ENCODE measurements at regions not wholly inside any gene's neighbourhood (a gene's known extent, or its start where the extent isn't known, plus 50 kb on each side); places are given as distances from the start of the nearest gene placed in this dataset.

DNA sequence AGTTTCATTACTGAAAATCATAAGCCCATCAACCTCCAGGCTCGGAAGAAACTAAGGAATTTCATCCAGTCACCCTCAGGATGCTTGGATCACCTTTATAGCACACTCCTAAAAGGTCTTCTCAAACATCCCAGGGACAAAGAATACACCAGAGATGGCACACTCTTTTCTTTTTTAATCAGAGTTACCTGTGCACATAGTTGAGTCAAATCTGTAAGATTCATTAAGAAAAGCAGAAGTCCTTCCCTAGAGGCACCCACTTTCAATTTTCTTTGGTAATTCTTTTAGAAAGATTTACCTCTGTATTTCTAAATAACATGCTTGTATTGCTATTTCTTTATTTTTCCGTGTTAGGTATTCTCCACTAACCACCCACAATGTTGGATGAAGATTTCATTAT lies 50.6 kb upstream of the IL6 start:
- no peak for DNase-seq

DNA sequence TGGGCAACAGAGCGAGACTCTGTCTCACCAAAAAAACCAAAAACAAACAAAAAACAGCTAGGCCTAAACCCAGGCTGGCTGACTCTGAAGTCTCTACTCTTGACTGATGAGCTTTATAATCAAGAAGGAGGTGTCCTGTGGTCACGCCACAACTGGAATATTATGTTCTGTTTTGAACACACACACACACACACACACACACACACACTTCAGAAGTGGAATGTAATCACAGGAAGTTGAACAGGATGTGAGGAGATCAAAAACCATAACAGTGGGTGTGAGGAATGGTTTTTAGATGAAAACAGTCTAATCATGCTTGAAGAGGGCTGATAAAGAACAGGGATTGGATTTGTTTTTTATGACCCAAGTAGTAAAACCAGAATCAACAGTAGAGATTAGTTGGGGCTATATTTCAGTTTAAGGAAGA lies 51.1 kb upstream of the IL6 start:
- DNase-seq = no peak

DNA sequence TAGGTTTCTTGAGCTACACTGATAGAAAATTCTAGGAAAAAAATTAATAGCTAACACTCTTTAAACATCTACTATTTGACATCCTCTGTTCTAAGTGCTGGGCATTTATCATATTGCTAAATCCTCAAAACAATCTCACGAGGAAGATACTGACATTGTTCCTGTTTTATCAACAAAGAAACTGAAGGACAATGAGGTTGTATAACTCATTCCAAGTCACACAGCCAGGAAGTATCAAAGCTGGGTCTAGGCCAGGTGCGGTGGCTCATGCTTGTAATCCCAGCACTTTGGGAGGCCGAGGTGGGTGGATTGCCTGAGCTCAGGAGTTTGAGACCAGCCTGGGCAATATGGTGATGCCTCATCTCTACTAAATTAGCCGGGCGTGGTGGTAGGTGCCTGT lies 51.6 kb upstream of the IL6 start:
- DNase-seq = no peak

DNA sequence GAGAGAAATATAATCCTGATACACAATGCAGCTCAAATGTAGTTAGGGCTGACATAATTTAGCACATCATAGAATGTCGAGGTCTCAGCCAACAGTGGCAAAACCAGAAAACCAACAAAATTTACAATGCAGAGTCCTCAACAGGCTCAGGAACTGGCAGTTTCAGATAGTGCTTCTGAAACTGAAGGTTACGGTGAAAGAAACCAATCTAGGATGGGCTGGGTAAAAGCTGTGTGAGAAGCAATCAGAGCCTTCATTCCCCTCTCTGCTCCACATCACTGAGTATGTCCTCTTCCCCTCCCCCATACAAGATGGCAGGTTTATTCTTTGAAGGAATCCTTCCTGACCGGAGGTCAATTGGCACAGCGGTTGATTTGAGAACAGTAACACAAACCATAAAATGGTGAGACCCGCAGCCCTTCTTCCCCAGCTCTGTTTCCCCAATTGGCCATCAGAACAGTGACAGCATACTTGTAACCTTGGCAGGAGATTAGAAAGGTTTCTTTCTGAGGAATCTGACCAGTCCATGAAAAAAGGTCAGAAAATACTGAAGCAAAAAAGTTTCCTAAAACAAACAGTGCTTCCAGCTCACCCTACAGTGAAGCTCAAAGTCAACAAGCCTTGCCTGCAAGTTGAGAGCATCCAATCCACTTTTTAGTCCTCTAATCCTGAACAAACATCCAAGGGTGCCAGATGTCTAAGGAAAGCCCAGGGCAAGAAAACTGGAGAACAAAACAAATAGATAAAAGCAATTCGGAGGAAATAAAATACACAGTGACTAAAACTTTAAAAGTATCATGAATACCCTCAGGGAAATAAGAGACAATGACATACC lies 53.9 kb upstream of the IL6 start:
- DNase-seq = no peak

DNA sequence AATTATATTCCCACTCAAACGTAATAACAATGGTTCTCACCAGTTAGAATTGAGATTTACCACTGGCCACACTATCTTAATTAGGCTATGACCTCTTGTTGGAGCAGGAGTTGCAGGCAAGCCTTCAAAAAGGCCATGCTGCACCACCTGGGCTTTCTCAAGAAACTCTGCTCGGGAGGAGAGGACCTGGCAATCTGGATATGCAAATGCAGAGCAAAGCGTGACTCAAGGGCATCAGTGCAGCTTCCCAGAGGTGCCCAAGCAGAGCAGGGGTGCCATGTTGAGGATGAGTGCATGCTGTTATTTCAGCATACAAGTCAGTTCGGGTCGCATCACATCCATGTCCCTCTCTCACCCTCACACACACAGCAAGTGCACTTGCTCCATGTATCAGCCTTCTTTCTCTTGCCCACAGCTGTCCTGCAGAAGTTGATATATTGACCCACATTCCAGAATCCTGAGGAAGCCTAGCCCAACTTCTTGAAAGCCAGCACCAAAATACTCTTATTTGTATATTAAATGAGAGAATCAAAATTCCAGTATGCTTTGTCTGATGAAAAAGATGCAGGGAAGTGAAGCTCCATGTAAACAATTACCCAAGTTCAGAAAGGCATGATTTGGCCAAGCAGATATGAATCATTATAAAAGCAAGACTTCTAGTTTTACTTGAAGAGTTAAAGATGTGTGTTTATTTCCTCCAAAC lies 55.7 kb upstream of the IL6 start:
- no peak for DNase-seq

DNA sequence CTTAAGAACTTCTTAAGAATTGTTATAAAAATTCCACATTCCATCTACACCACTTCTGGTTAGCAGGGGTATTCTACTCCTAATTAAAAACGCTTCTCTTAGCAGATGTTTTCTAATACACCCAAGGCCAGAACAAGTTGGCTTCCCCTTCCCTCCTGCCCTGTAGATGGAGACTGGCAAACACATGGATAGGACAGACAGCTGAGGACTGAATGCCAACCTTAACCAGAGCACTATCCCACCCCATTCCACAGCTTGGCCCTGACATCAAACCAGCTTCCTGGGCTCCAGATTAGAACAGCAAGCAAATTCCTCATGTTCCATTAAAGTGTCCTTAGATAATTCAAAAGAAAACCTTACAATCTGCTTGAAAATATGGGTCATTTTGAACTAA lies 56.6 kb upstream of the IL6 start:
- DNase-seq = no peak

DNA sequence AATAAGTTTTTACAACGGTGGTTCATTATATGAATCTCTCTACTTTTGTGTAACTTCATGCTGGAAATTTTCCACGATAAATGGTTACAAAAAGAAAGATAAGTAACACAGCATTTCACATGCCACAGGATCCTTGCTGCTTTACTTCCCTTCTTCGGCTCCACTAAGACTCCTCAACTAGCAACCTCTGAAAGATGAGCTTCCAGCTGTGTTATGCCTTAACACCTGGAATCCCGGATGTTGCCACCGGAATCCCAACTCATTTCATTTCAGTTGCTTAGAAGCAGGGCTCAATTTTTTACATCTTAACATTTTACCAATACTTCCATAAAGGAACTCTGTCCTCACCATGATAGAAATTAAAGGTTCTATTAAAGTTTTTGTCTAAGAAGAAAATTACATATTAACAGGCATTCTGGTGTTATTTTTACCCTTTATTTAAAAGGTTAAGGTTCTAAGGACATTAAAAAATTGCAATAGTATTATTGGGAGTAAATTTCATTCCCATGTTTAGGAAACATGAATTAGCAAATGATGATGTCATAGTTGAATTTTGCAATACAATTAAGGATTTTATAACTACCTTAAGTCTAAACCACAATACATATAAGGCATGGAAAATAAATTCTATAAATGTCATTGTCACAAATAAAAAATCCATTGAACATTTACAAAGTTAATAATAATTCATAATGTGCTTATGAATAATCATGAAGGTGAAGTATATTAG lies 57.1 kb upstream of the IL6 start:
- no peak for DNase-seq

DNA sequence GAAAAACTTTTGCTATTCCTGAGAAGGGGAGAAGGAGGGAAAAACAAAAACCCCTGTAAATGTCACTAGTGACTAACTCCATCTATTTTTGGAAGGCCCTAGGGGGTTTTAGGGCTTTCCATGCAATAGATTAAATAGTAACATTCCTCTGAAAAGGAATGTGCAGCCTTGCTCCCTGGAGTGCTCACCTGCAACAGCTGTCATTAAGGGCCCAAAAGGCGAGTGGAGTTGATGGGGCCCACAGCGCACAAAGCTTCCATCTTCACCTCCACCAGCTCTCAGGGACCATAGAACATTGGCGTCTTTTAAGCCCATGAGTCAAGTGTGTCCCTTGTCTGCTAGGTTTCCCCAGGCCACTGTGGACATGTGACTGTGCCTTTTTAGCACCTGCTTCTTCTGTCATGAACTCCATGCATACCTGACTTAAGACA lies 58.0 kb upstream of the IL6 start:
- DNase-seq = no peak

DNA sequence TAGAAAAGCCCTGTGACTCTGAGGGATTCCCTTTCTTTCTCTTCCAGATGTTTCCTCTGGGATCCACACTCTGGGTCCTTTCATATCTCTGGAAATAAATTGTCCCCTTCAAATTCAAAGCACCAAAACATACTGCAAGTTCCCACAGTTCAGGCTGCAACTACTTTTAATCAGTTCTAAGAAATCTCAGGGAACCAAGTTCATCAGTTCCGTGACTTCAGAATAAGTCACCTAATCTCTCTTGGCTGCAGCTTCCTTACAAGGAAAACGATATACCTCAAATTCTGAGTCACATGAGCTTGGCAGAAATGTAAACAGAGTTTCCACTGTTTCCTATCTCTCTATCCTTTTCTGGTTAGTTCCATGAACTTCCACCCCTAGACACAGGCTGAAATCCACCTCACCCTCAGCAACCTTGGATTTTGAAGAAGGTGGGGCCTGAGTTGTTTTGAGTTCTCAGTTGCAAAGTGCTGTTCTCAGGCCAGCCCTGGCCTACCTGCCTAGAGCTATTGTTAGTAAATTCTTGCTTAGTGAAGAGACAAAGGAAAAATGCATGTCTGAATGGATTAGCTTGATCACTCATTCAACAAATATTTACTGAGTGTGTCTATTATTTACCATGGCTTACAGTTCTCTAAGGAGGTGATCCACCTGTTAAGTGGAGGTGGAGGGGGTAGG lies 59.3 kb upstream of the IL6 start:
- no peak for DNase-seq

DNA sequence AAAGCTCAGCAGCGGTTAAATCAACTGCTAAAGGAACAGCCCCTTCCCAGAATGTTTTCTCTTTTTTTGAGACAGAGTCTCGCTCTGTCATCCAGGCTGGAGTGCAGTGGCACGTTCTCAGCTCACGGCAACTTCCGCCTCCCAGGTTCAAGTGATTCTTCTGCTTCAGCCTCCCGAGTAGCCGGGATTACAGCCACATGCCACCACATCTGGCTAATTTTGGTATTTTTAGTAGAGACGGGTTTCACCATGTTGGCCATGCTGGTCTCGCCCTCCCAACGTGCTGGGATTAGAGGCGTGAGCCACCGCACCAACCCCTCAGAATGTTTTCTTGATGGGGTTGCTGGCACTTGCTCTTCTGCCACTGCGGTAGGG lies 59.8 kb upstream of the IL6 start:
- DNase-seq = no peak

DNA sequence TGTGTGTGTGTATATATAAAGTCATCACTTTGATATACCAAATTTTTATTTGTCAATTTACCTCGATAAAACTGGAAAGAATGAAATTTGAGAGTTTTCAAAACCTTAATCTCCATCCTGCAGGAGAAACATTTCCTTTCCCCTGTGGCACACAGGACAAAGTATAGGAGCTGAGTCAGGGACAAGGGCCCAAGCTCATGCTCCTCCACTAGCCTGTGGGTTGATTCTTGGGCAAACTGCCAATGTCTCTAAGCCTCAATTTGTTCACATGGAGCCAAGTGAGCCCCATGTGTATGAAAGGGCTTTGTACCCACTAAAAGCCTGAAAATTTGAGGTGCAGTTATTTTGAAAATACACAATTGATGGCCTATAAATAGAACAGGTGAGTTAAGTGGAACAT lies 60.3 kb upstream of the IL6 start:
- DNase-seq = no peak

DNA sequence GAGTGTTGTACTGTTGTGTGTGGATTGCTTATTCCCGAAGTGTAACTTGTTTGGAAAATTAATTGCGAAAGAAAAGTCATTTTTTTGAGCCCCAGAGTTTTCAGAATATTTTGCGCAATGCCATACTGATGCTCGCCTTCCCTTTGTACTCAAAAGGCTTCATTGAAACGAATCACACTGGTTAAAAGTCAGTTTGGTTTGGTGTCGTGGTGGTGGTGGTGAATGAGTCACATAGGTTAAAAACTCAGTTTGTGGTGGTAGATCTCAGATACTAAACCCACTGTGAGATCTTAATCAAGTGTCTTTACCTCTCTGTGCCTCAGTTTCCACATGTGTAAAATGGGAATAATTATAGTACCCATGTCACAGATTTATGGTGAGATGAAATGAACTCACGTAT lies 61.1 kb upstream of the IL6 start:
- no peak for DNase-seq

DNA sequence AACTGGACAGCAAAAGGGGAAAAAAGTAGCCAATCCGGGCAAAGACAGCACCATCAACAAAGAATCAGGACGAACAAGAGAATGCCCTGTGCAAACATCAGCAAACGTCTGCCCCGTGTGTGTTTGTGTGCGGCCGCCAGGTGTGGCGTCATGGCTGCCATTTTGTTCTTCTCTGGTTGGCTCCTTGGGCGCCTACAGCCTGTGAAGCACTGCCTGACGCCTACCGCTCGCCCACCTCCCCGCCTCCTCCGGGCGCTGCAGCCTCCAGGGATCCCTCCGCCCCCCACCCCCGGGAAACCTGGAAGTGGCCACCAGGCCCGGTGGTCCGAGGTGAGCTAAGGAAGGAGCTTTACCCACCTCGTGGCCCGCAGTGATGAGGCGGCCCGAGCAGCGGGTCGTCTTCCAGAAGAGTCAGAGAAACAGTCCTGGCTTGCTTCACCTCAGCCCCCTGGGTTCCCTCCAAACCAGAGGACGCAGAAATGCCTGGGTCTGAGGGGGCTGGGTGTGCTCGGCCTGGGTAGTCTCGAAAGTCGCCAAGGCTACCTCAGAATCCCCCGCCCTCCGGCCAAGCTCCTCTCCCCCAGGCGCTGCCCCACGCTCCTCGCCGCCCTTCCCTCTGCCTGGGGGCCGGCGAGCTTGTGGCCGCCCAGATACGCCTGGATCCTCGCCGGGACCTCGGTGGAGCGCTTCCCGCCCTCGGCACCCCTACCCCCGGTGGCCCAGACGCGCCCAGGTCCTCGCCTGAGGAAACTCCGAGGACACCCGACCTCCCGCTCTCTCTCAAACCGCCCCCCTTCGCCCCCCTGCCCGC lies 61.8 kb upstream of the IL6 start:
- no peak for DNase-seq

DNA sequence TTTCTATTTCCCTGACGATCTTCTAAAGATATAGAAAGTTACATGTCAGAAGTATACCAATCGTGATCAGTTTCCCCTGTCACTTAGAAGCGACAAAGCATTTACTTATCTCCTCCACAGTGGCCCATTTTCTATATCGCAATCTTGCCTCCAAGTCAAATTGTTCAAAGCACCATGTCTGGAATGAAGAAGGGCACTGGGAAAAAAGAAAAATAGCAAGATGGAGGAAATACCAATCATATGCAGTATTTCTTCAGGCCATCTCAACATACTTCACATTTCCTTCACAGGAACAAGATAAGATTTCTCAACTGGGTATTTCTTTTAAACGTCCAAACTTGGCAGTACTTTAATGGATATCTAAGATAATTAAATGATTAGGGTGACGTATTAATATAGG lies 63.3 kb upstream of the IL6 start:
- DNase-seq = no peak

DNA sequence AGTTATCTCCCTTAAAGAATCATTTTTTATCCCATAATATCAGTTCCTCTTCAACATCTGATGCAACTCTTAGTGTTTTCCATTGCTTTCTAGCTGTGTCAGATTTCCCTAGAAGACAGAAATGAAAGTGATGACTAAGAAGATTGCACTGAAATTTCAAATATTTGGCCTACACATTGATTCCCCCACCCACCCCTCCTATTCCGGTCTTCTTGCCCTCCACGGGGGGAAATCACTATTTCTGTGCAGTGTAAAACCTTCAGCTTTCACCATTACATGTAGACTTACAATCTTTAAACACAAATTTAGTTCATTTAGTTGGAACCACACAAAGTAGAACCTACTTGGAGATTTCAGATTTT lies 63.7 kb upstream of the IL6 start:
- no peak for DNase-seq

DNA sequence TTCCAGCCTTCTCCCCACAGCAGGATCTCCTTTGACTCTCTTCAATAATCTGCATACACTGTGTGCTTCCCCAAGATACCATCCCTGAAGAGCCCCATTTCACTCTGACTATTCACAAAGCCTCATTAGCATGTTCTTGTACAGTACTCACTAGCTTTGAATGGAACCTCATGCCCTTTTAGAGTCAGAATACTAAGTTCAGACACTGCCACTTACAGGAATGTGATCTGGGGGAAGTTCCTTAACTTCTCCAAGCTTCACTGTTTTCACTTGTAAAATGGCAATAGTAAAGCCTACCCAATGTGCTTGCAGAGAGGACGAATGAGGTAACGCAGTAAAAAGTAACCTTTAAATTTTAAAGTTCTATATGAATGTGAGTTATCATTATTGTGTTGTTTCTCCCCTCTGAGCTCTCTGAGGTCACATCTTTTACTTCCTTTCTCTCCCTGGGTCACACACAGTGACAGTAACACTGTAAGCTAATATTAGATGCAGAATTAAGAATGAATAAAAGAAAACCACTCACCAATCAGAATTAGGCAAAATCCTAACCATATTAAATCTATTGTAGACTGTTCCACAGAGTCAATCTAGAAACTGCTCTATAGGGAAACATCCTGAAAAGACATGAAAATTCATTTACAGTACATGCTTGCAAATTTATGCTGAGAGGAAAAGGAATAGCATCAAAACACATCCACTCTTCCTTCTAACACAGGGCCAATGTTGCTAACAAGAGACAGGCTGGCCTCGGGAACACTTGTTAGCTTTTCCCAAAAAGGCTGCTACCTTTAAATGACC lies 64.2 kb upstream of the IL6 start:
- DNase-seq = no peak

DNA sequence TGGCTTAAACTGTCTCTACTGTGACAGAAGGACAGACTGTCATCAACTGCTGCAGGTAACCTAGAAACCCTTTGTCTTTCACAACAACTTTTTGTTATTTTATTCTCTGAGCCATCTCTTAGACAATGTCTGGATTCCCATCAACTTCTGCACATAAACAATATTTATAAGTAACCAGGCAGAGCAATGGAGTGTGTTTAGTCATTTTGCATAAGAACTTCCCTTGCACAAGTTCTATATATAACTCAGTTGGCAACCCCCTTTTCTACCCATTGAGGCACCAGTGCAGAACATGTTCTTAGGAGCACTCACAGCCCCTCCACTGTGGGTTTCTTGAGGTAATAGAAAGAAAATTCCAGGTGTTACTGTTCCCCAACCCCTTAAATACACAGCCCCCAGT lies 65.0 kb upstream of the IL6 start:
- DNase-seq = no peak

DNA sequence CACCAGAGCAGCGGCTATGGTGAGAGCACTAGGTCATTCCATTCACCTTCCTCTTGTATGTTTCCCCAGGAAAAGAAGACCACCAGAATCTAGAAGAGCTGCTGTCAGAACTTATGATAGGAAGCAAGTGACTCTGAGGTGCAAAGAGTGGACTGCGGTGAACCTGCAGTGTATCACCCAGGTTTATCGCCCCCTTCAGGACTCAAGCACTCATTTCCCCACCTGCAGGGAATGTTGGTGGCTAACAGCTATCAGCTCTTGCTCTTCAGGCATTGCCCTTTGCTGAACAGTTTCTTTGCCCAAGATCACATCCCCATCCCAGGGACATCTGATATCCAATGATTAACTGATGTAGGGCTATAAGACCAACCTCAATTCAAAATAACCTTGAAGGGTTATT lies 66.3 kb upstream of the IL6 start:
- DNase-seq = no peak

DNA sequence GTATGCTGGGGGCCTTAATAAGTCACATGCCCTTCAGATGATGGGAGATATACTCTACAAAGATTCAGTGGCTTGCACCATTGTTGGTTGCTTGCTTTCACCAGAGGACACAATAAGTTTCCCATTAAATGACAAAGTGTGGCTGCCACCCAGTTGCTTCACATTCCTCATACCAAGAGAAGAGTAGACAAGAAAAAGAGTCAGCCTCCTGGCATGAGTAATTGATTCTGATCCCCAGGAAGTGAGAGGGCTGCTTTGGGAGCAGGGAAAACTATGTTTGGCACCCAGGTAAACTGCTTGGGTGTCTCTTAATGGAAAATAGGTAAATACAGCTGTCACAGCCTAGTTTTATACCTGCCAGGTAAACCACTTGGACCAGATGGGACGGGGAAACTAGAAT lies 66.7 kb upstream of the IL6 start:
- DNase-seq = no peak

DNA sequence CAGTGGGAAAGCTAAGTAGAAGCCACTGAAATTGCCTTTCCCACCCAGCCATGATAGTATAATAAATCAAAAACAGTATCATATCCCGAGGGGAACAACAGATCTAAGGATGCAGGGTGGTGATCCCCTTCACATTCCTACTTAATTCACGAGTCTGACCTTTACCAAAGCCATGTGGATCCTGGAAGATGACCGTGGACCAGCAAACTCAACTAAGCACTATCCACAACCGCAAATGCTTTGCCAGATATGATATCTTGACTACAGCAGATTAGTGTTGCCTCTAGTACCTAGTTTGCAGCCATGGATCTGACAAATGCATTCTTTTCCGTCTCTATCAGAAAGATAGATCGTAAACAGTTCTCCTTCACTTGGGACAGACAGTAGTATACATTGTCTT lies 67.3 kb upstream of the IL6 start:
- no peak for DNase-seq

DNA sequence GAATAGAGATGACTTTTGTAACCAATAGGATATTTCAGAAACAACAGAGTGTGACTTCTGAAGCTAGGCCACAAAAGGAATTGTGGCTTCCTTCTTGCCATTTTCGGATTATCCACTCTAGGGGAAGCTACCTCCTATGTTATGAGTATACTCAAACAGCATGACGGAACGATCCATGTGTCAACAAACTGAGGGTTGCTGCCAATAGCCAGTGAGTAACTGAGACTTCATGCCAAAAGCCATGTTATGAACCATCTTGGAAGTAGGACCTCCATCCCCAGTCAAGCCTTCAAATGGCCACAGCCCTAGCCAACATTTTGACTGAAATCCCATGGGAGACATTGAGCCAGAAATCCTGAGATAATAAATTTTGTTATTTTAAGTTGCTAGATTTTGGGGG lies 69.0 kb upstream of the IL6 start:
- DNase-seq = no peak

DNA sequence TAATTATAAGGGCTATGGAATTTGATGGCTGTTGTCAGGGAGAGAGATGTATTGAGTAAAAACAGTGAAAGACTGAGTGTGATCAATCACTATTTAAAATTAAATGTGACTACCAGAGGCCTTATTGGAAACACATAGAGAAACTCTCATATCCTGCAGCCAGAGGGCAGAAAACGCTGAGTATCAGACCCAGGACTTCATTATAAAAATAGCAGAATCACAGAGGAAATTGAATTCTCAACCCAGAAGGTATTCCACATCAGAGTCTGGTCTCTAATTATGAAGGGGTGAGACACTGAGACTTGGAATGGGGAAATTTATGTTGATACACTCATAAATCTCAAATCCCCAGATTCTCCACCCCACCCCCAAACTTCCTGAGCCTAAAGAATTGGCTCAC lies 69.5 kb upstream of the IL6 start:
- DNase-seq = no peak
